HG03064 (cell line): ENCODE measurements at regions not wholly inside any gene's neighbourhood (a gene's known extent, or its start where the extent isn't known, plus 50 kb on each side); places are given as distances from the start of the nearest gene placed in this dataset.
"Not testable (repeated sequence)": the region's sequence is repeated elsewhere in the genome, so short reads cannot be mapped to it uniquely, and the experiment has no call there.

Experiments
- ATAC-seq: cut with Tn5 transposase; IDR thresholded peaks from one replicate; pipeline ENCODE4 v1.9.1; 2021; ENCODE audit warnings: low read depth; ENCODE audit not compliant: unreplicated experiment

DNA sequence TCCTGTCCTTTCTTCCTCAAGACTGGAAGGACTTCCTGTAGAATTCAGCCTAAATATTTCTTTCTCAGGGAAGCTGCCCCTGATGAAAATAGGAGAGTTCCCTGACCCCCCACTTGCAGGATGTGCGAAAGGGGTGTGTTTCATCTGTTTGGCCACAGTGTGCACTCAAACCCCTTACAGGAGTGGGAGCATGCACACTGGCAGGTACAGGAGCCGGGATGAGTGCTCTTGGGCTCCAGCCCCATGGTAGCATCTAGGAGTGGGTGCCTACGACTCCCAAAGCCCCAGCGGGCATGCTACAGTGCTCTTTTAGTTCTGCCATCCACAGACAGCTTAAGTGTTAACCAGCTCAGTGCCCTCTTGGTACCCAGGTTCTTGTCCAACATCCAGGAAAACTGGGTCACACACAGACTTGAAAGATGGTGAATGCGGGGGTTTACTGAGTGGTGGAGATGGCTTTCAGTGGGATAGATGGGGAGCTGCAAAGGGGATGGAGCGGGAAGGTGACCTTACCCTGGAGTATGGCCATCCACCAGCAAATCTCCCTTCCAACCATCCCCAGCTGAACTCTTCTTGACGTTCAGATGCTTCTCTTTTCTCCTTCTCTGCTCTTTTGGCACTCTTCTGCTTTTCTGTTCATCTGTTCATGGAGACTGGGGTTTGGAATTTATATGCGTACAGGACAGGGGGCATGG is 295.0 kb upstream of the NCKAP5 start:
- no peak for ATAC-seq

DNA sequence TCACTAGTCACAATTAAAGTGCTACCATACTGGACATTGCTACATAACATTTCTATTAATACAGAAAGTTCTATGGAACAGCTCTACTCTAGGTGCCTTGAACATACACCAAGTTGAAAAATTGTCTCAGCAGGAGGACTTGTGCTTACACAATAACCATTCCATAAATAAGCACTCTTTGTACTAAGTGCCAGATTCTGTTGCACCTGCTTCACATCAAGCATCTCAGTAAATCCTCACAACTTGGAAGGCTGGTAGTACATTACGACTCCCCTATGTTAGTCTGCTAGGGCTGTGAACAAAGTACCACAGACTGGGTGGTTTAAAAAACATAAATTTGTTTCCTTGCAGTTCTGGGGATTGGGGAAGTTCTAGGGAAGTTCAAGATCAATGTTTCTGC is 296.9 kb upstream of the NCKAP5 start:
- ATAC-seq, result no peak

DNA sequence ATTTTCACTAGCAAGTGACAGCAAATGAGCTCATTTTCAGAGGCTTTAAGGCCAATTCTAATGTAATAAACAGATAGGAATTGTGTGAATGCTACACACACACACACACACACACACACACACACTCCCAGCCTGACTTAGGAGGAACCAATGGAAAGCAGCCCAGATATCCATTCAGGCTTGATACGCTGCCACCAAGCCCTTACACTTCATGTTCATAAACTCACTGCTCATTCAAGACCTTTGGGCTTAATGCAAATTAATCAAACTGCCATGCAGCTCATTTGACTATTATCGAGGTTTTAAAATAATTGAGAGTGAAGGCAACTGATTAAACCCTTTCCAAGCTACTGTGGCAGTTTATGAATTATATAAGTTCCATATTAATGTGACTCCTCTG is 298.9 kb upstream of the NCKAP5 start:
- ATAC-seq, result no peak

DNA sequence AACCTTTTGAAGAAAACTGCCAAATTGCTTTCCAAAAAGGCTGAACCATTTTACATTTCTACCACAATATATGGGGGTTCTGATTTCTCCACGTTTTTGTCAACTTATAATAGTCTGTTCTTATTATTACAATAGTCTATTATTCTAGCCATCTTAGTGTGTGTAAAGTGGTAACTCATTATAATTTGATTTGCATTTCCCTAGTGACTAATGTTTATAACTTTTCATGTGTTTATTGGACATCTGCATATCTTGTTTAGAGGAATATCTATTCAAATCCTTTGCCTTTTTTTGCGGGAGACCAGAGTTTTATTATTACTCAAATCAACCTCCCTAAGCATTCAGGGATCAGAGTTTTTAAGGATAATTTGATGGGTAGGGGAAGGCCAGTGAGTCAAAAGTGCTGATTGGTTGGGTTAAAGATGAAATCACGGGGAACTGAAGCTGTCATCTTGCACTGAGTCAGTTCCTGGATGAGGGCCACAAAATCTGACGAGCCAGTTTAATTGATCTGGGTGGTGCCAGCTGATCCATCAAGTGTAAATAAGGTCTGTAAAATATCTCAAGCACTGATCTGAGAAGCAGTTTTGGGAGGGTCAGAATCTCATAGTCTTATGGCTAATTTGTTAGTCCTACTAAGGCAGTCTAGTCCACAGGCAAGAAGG is 303.4 kb upstream of the NCKAP5 start:
- no peak for ATAC-seq

DNA sequence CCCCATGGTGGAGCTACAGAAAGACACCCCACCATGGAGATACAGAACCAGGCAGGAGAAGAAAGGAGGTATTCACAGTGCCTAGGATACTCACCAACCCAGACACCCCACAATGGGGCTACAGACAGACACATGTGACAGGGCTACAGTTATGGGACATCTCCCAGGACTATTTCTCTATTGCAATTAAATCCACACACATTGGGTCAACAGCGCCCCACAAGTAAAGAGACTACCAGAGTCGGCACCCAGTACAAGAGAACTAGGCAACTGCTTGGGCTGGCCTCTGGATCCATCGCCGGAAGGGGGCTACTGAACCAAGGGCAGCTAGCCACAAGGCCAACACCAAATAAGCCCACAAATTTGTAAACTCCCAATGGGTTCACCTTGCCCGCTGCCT is 310.1 kb upstream of the NCKAP5 start:
- no peak for ATAC-seq

DNA sequence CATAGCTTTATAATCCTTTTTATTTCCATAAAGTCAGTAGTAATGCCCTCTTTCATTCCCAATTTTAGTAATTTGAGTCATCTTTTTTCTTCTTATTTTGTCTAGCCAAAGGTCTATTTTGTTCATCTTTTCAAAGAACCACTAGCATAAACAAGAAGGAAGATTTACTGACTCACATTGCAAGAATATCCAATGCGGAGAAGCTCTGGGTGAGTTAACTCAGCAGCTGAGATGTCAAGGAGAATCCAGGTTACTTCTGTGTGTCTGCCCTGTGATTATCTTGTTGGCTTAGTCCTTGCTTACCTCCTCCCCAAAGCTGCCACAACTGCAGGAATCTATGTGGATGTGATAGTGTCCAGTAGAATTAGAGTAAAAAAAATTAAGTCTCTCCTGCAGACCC is 311.4 kb upstream of the NCKAP5 start:
- ATAC-seq, result no peak

DNA sequence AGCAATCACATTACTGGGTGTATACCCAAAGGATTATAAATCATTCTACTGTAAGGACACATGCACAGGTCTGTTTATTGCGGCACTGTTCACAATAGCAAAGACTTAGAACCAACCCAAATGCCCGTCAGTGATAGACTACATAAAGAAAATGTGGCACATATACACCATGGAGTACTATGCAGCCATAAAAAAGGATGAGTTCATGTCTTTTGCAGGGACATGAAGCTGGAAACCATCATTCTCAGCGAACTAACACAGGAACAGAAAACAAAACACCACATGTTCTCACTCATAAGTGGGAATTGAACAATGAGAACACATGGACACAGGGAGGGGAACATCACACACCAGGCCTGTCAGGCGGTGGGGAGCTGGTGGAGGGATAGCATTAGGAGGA is 313.9 kb upstream of the NCKAP5 start:
- not testable (repeated sequence) for ATAC-seq

DNA sequence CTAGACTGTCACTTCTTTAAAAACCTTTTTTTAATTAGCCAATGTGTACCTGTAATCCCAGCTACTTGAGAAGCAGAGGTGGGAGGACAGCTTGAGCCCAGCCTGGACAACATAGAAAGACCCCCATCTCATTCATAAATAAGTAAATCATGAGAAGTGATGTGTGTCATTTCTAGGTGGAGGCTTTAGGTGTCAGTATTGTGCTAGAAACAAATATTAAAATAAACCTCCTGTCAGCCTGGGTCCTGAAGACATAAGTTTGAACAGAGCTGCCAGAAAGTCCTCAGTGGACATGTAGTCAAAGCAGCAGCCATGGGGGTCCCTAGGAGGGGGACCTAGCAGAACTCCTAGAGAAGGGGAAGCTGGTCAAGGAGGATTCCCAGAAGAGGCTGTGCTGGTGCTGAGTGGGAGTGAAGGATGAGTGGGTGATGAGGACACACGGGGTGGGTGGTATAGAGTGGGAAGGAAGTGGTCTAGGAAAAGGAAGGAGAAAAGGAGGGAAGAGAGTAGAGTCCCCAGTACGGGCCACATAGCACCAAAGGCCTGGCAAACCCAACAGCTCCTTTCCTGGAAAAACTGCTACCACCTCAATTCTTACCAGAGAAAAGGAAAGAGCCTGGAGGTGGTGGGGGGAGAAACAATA is 316.6 kb upstream of the NCKAP5 start:
- no peak for ATAC-seq

DNA sequence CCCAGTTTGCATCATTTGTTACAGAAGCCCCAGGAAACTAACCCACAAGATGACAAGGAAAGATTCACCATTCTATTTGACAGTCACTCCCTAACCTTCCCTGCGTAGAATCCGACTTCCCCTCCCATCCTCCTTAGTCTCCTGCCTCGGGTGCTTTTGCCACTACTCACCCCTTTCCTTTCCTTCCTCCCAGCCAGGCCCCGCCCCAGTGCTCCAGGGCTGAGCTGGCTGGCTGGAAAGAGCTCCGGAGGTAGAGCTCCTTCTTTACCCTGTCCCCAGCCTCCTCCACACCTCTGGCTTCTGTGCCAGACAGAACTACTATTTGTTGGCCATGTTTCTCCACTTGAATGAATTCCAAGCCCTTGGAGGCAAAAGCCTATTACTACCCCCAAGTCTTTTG is 317.6 kb upstream of the NCKAP5 start:
- ATAC-seq, result no peak

DNA sequence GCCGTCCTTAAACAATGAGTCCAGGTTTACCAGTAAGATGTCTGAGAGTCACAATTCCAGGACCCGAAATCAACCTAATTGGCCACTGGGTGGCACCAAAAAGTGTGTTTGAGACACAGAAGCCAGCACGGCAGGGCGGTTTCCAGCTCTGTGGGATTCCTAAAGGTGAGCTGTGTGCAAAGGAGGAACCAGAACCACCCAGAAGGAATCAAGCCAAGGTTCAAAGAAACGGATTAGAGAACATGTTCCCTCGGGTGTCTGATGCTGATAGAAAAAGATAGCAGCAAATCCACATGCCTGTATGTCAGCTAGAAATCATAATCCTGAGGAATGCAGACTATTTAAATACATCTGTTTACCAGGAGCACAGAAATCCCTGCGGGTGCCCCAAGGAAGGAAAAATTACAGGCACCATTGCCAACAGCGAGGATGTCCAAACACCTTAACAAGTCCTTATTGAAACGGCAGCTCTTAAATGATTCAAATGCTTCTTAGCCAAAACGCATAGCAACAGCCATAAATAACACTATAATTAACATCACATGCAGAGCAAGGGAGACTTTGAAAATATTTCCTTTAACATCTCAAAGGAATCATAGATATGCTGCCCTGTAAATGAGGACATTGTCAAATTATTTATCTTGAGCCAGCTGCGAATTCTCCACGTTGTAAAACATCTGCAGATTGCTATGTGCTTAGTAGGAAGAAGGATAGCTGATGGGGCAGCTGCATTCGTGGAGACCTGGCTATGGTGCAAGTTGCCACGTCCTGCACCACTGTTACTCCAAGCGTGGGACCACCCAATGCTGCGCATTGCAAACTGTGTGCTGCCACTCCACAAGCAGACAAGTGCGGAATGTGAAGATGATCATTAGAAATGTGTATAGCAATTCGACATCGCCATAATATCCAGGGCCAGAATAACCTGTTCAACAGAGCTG is 318.7 kb upstream of the NCKAP5 start:
- no peak for ATAC-seq

DNA sequence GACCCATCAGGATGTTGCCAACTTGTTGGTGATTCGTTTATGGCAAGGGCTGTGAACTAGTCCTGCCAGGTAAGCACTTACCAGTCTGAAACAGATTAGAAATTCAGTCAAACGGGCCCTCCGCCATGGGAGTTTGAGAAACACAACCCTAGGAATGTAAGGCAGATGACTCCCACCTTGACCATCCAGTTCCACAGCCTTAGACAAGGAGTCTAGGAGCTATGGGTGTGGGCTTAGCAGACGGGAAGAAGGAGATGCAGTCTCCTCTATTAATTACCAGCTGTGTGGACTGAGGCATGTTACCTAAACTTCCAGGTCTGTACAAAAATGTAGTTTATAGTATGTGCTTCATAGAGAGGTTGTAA is 319.4 kb upstream of the NCKAP5 start:
- no peak for ATAC-seq

DNA sequence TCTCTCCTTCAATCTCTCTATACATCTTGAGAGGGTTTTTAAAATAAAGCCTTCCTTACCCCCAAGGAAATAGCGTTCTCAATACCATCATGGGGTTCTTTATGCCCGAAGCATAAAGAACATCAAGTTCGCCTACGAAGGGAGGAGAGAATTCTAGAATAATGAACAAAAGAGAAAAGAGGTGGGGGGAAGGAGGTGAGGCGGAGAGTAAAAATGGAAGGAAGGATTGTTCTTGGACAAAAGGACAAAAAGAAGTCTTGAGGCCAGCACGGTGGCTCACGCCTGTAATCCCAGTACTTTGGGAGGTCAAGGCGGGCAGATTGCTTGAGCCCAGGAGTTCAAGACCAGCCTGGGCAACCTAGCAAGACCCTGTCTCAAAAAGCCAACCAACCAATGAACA is 319.8 kb upstream of the NCKAP5 start:
- ATAC-seq, result no peak

DNA sequence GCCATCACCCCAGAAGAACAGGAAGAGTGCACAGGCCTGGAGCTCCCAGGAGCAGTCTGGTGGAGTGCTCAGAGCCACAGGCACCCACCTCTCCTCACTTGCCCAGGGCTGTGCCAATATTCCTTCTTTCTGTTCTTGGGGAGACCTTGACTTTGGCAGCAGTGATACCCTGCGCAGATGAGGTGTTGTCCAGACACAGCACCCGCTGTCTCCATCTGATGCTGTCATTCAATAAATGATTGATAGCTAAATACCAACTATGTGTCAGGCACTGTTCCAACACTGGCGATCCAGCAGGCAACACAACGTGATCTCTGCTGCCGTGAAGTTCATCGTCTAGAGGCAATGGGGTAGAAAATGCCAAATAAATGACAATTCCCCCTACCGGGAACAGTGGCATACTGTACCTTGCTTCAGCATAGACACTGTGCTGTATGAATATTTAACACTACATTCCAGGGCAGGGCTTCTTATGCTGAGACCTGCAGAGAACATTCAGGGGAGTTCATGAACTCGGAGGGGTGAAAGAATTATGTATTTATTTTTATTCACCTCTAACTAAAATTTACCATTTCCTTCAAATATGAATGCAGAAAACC is 320.5 kb upstream of the NCKAP5 start:
- no peak for ATAC-seq

DNA sequence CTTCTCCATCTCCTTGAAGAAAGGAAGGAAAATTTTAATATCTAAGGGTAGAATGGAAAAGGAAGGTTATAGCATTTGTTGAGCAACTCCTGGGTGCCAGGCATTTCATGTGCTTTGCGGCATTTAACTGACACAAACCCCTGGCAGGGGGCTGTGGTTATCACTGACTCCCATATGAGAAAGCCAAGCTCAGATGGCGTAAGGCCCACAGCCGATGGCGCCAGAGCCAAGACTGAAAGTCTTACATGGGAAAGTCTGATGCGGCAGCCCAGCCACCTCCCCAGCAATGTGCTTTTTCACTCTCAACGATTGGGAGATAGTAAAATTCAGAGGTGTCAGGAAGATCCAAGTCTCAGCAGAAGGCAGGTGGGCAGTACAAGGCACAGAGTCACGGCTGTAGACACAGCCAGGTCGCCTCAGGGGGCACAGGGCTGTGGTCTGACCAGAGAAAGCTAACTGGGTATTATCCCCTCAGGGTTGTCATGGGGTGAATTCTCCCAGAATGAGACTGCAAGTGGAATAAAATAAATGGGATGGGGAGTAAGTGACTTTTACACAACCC is 324.2 kb upstream of the NCKAP5 start:
- no peak for ATAC-seq

DNA sequence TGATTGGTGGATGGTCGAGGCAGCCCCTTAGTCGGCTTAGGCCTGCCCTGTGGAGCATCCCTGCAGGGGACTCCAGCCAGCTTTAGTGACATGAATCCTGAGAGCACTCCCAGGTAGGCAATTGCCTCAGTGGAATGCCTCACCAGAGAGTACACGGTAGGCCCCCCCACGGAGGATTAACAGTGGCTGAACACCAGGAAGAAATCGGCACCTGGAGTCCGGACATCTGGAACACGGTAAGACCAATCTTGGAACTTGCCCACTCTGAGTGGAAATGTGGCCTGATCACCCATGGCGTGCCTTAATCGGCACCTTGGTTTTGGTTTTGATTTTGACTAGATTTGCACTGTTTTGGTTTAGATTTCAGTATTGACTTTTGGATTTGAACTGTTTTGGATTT is 326.2 kb upstream of the NCKAP5 start:
- ATAC-seq, result no peak

DNA sequence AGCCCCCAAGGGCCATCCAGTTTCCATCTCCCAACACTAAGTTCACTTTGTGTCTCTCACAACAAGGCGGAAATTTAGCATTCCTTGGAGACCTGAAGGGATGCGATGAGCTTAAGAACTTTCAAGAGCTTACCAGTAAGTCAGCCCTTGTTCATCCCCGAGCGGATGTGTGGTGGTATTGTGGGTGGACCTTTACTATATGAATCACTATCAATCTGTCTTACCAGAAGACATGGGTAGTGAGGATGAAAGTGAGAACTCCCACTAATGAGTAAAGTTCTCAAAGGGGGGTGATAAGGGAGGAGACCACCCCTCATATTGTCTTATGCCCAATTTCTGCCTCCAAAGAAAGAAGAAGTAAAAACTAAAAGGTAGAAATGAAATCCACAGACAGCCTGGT is 329.6 kb upstream of the NCKAP5 start:
- not testable (repeated sequence) for ATAC-seq

DNA sequence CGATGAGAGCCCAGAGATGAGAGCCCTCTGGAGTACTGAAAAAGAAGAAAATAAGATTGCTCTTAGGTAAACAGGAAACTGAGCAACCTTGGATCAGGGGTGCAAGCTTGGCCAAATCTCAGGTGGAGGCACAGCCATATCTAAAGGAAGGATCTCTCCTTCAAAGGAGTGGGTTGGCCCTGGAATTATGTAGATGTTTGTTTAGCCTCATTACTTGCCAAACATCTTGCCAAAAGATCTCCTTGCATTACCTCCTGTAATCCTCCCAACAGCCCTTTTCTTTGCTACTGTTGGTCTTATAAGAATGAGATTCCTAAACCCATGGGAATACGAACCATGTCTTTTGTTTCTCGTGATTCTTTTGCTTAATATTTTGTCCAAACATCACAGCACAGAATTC is 332.6 kb upstream of the NCKAP5 start:
- no peak for ATAC-seq

DNA sequence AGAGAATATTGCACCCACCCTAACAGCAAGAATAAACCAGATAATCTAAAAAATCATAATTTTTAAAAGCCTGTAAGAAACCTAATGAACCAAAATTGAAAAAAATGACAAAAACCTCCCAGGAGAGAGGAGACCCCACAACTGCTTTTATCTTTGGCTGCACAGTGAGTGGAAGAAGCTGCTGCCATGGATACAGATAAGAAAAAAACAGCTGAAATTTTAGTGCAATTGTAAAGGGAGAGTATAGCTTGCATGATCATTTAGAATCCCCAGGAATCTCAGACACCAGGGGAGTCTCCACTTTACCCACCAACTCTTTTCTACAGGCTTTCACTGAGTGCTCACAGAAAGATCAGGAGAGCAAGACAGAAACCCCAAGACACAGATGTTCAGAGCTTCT is 338.1 kb upstream of the NCKAP5 start:
- ATAC-seq, result no peak

DNA sequence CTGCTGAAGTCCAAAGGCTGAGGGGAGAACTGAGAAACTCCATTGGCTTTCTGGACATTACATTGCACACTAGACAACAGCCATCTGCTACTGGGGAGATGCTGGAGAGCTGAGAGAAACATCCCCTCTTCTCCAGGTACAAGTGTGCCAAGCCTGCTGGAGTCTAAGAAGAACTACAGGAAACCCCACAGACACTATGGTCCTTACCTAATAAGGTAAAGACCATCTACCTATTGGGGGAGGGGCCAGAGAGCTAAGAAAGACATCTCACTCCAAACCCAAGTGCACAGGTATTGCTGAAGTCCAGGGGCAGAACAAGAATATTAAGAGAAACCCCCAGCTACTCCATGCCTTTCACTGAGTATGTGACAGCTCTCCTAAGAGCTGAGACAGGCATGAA is 338.7 kb upstream of the NCKAP5 start:
- no peak for ATAC-seq

DNA sequence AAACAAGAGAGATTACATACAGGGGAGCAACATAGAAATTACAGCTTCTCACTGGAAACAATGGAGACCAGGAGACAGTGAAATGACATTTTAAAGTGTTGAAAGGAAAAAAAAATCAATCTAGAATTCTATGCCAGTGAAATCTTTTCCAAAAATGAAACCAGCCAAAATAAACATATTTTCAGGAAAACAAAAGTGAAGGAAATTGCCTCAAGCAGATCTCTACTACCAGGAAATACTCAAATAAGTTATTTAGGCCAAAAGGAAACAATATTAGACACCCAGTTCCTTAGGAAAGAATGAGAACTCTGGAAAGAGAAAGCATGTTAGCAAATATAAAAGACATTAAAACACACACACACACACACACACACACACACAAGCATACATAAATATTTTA is 339.9 kb upstream of the NCKAP5 start:
- ATAC-seq, result no peak
